Esophagus mucosa (tissue), 1 donor: ENCODE measurements at regions not wholly inside any gene's neighbourhood (a gene's known extent, or its start where the extent isn't known, plus 50 kb on each side); places are given as distances from the start of the nearest gene placed in this dataset.

ENCODE experiments used
- ATAC-seq: fragments of 200-7000 bp; cut with Tn5 transposase; one replicate; pipeline ENCODE4 v1.9.1; 2020
- donor health status: DM: yes; HTN: yes; CAD: no.

- no peak for ATAC-seq
These were observed 119.5 kb downstream of the IRF8 start for GRCh38 chr16:86018487-86018886.

GRCh38 chr16:86018941-86019340 is 120.0 kb downstream of the IRF8 start:
- no peak for ATAC-seq

- ATAC-seq = no peak
These were observed 120.6 kb downstream of the IRF8 start for GRCh38 chr16:86019446-86020047.

- no peak for ATAC-seq
These were observed 122.0 kb downstream of the IRF8 start for GRCh38 chr16:86020971-86021370.

GRCh38 chr16:86022381-86022960 is 123.5 kb downstream of the IRF8 start:
- no peak for ATAC-seq

GRCh38 chr16:86024210-86024609 is 125.2 kb downstream of the IRF8 start:
- ATAC-seq = no peak

- ATAC-seq = no peak
These were observed 126.7 kb downstream of the IRF8 start for GRCh38 chr16:86025706-86026105.

- no peak for ATAC-seq
These were observed 127.4 kb downstream of the IRF8 start for GRCh38 chr16:86026171-86026910.

GRCh38 chr16:86026916-86027315 is 128.0 kb downstream of the IRF8 start:
- no peak for ATAC-seq

GRCh38 chr16:86027373-86028126 is 128.6 kb downstream of the IRF8 start:
- ATAC-seq = no peak

- no peak for ATAC-seq
These were observed 130.3 kb downstream of the IRF8 start for GRCh38 chr16:86029131-86029741.

- no peak for ATAC-seq
These were observed 131.2 kb downstream of the IRF8 start for GRCh38 chr16:86030116-86030515.

- ATAC-seq = no peak
These were observed 132.2 kb downstream of the IRF8 start for GRCh38 chr16:86031141-86031678.

GRCh38 chr16:86033016-86033474 is 134.1 kb downstream of the IRF8 start:
- ATAC-seq = no peak

- ATAC-seq = no peak
These were observed 135.0 kb downstream of the IRF8 start for GRCh38 chr16:86033971-86034370.

GRCh38 chr16:86034421-86034919 is 135.5 kb downstream of the IRF8 start:
- ATAC-seq = no peak

- ATAC-seq = no peak
These were observed 136.9 kb downstream of the IRF8 start for GRCh38 chr16:86035906-86036305.

- no peak for ATAC-seq
These were observed 139.3 kb downstream of the IRF8 start for GRCh38 chr16:86037999-86038925.

- no peak for ATAC-seq
These were observed 140.0 kb downstream of the IRF8 start for GRCh38 chr16:86038926-86039310.

GRCh38 chr16:86039606-86040005 is 140.6 kb downstream of the IRF8 start:
- no peak for ATAC-seq

GRCh38 chr16:86040496-86040895 is 141.5 kb downstream of the IRF8 start:
- no peak for ATAC-seq
